Choroid plexus epithelial cell (primary cell): ENCODE measurements at regions not wholly inside any gene's neighbourhood (a gene's known extent, or its start where the extent isn't known, plus 50 kb on each side); places are given as distances from the start of the nearest gene placed in this dataset.

Experiments used
- DNase-seq: peaks from one replicate; pipeline ENCODE4 v3.0.0-alpha.2; 2010; ENCODE audit warnings: low read depth
- H3K4me3 ChIP-seq: 2 replicates; pipeline ENCODE4 v1.5.1; 2011; ENCODE audit warnings: low read depth, mild to moderate bottlenecking, control low read depth, low read length, moderate library complexity
- TF ChIP-seq, protein P1 (sequence below): conservative IDR thresholded peaks from 2 replicates; pipeline ENCODE4 v1.5.1; 2011; ENCODE audit warnings: low read depth, mild to moderate bottlenecking, control low read depth, inconsistent platforms, low read length, moderate library complexity

DNA sequence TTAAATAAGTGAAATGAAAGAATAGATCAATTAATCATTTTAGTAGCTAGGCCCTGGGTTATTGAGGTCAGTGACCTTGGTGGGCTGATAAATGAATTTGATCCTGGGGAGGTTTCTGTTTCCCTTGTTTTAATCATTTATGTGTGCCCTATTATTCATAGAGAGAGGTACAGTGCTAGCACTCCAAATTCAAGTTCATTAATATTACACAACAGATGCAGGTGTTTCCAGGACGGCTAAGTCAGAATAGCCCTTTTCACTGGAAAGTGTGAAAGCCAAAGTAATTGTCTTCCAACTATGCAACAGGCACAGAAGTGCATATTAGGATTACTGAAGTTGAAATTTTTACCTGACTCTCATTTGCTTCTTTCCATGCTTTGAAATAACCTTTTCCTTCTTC lies 61.7 kb upstream of the SGK1 start:
- TF ChIP-seq, protein P1, sequence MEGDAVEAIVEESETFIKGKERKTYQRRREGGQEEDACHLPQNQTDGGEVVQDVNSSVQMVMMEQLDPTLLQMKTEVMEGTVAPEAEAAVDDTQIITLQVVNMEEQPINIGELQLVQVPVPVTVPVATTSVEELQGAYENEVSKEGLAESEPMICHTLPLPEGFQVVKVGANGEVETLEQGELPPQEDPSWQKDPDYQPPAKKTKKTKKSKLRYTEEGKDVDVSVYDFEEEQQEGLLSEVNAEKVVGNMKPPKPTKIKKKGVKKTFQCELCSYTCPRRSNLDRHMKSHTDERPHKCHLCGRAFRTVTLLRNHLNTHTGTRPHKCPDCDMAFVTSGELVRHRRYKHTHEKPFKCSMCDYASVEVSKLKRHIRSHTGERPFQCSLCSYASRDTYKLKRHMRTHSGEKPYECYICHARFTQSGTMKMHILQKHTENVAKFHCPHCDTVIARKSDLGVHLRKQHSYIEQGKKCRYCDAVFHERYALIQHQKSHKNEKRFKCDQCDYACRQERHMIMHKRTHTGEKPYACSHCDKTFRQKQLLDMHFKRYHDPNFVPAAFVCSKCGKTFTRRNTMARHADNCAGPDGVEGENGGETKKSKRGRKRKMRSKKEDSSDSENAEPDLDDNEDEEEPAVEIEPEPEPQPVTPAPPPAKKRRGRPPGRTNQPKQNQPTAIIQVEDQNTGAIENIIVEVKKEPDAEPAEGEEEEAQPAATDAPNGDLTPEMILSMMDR, result no peak
- no peak for DNase-seq
- no peak overlapping the region for H3K4me3 ChIP-seq

DNA sequence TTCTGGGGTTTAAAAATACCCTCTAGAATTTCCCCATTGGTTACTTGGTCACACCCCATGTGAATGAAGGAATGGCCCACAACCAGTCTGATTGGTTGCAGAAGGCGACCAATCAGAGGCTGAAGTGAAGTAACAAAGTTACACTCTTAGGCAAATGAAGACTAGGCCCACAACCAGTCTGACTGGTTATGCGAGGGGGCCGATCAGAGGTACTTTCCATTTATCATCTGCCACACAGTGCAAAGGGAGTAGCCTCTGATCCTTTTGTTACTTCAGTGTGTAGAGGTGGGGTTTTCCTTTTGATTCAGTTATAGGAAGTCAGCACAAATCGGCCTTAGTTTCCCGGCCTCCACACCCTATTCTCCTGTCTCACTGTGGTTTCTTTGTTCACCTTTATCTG lies 61.2 kb upstream of the SGK1 start:
- TF ChIP-seq, protein P1, result no peak
- no peak overlapping the region for H3K4me3 ChIP-seq
- DNase-seq, result no peak

DNA sequence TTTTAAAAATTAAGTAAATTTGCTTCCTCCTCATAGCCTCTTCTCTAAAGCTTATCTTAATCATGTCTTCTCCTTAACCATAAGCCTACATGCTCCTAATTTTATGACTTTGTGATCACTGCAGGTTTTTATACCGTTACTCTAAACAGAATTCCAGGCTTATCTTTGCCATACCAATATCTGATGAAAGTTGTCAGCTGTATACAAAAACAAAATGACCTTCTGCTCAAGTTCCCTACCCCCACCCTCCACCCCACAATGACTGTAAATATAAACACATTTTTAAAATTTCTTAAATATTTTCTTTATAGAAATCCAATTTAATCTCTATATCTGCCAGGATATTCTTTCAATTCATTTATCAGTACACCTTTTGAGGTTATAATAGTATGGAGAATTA lies 60.5 kb upstream of the SGK1 start:
- DNase-seq, result no peak
- no peak overlapping the region for H3K4me3 ChIP-seq
- TF ChIP-seq, protein P1, result no peak

DNA sequence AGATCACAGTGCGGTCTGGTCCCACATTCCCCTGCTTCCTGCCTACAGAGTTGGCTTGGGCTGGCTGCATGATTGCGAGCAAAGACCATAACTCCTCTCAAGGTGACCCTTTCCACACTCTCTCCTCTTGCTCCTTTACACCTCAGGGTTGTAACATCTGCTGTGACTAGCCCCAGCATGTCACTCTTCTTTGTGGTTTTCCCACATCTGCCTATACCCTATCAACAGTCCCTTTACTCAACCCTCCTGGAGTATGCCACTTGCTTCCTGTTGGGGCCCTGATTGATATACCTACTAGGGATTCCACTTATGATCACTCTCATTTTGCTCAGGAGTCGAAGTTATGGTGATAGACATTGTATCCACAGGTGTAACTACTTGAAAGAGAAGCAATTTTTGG lies 58.9 kb upstream of the SGK1 start:
- no peak overlapping the region for H3K4me3 ChIP-seq
- TF ChIP-seq, protein P1, result no peak
- peak; percentile 34 for DNase-seq

DNA sequence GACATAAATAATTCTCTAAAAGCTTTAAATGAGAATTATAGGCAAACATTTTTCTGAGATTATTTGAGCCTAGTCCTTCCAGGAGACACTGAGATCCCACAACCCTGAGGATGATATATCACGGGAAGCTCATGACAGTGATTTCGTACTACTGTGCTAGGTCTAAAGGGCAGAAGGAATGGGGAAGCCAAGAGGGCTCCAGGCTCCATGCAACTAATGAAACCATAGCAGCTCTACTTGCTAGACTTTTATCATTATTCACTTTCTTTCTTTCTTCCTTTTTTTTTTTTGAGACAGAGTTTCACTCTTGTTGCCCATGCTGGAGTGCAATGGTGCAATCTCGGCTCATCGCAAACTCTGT lies 57.3 kb upstream of the SGK1 start:
- TF ChIP-seq, protein P1, result no peak
- no peak overlapping the region for H3K4me3 ChIP-seq
- DNase-seq, result no peak

DNA sequence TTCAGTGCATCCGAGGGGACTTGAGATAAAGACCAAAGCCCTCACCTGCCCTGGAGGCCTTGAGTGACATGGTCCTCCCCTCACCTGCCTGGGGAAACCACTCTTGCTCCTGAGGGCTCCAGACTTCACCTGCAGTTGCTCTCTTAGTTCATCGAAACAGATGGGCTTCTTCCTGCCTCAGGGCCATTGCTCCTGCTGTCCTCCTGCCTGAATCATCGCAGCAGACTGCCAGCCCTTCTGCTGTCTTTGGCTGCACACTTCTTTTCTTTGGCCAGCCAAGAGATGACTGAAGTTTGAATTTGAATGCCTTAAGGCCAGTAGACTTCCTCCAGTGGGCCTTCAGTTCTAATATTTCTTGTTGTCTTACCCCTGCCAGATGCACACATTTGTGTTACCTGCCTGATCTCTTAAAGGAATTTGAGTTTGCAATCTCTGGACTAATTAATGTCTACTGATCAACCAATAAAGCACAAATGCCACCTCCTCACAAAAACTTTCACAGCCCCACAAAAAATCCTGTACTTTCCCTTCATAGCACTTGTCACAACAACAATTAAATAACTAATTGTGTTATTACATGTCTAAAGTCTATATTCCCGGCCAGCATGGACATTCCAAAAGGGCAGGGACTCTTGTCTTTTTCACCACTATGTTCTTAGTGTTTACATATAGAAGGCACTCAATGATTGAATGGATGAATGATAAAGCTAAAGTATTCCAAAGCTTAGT lies 56.7 kb upstream of the SGK1 start:
- DNase-seq, result peak; percentile 46
- no peak overlapping the region for H3K4me3 ChIP-seq
- TF ChIP-seq, protein P1, result no peak

DNA sequence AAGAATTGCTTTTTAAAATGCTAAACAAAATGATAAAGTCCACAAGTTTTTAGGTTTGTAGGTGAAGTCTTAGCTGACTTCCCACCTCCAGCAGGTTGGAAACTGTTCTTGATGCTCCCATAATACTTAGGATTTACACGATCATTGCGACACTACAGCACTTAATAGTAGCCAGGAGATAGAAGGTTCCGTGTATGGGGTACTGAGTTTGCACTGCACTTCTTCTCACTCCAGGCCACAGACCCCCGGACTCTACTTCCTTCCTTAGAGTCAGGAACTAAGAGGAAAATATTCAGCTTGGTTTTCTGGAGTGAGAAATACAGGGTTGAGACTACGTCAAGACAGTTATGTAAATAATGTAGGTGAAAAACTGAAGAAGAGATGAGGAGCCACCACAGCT lies 56.1 kb upstream of the SGK1 start:
- TF ChIP-seq, protein P1, result no peak
- DNase-seq, result no peak
- no peak overlapping the region for H3K4me3 ChIP-seq
